Breast epithelium (tissue), 4 donors: ENCODE measurements at regions not wholly inside any gene's neighbourhood (a gene's known extent, or its start where the extent isn't known, plus 50 kb on each side); places are given as distances from the start of the nearest gene placed in this dataset.

Experiments
- DNase-seq, 2 donors: peaks; one replicate each; pipeline ENCODE4 v3.0.0-alpha.2; 2019; ENCODE audit warnings: low spot score in 2 of 2
- H3K27ac ChIP-seq, 2 donors: fragments of 200-600 bp; sonication (generic) in 1 of 2; one replicate each; pipeline ENCODE4 v1.5.1; 2016 to 2019; ENCODE audit warnings: mild to moderate bottlenecking in 1 of 2
- H3K27me3 ChIP-seq, 2 donors: fragments of 200-600 bp; sonication (generic) in 1 of 2; one replicate each; pipeline versions ENCODE4 v1.5.1 to v1.6.0; 2017 to 2019; ENCODE audit warnings: control low read depth in 1 of 2, mild to moderate bottlenecking in 1 of 2
- H3K36me3 ChIP-seq: fragments of 200-600 bp; one replicate; pipeline ENCODE4 v1.5.1; 2019
- H3K4me1 ChIP-seq, 2 donors: fragments of 200-600 bp; sonication (generic); one replicate each; pipeline ENCODE4 v1.5.1; 2016 to 2019; ENCODE audit warnings: control low read depth in 1 of 2
- H3K4me3 ChIP-seq, 3 donors: fragments of 200-600 bp; sonication (generic); 1 replicate in 2 of 3; 2 replicates in 1 of 3; pipeline ENCODE4 v1.5.1; 2016 to 2019; ENCODE audit warnings: mild to moderate bottlenecking in 3 of 3, moderate library complexity in 2 of 3
- H3K9me3 ChIP-seq, 2 donors: fragments of 200-600 bp; sonication (generic) in 1 of 2; one replicate each; pipeline ENCODE4 v1.5.1; 2016 to 2019; ENCODE audit warnings: control low read depth in 1 of 2
- CTCF ChIP-seq, 3 donors: fragments of 450-650 bp; IDR thresholded peaks; one replicate each; pipeline ENCODE4 v1.5.1; 2016 to 2017; ENCODE audit warnings: antibody characterized with exemption in 3 of 3, mild to moderate bottlenecking in 3 of 3, moderate library complexity in 3 of 3
- POLR2A ChIP-seq: fragments of 450-650 bp; IDR thresholded peaks from one replicate; pipeline ENCODE4 v1.6.1; 2016; ENCODE audit warnings: antibody characterized with exemption, mild to moderate bottlenecking, moderate library complexity
- POLR2AphosphoS5 ChIP-seq, 3 donors: sonication (generic); formaldehyde crosslinking; IDR thresholded peaks; one replicate each; pipeline ENCODE4 v1.6.1; 2017; ENCODE audit warnings: antibody characterized with exemption in 3 of 3
- intact Hi-C: fragments of 100-400 bp; cut with DNase I; formaldehyde crosslinking; loops from one replicate; pipeline ENCODE4 v1.15.1; 2023; ENCODE audit warnings: low total_unique reads

- intact Hi-C loops = no loop called here
- H3K9me3 ChIP-seq = no peaks in the 10 kb centered on the region
- no peaks in the 10 kb centered on the region for H3K36me3 ChIP-seq
- no peak for DNase-seq
- H3K4me1 ChIP-seq = no peaks in the 10 kb centered on the region
- H3K27me3 ChIP-seq = no peaks in the 10 kb centered on the region
- TF ChIP-seq POLR2AphosphoS5 (IDR thresholded peaks at IDR 0.05) (no peak), CTCF (IDR thresholded peaks at IDR 0.05) (no peak), POLR2A (no peak)
- no peak overlapping the region for H3K4me3 ChIP-seq
- H3K27ac ChIP-seq = no peak overlapping the region
Observed at GRCh38 chr6:140663772-140664171, 1289.3 kb upstream of the CITED2 start.

- no peak for TF ChIP-seq CTCF (IDR thresholded peaks at IDR 0.05)
- TF ChIP-seq POLR2A = no peak
- no peak for TF ChIP-seq POLR2AphosphoS5 (IDR thresholded peaks at IDR 0.05)
- no peaks in the 10 kb centered on the region for H3K27me3 ChIP-seq
- H3K9me3 ChIP-seq = no peaks in the 10 kb centered on the region
- no peak overlapping the region for H3K4me3 ChIP-seq
- DNase-seq = no peak
- intact Hi-C loops = no loop called here
- no peaks in the 10 kb centered on the region for H3K4me1 ChIP-seq
- H3K27ac ChIP-seq = no peak overlapping the region
- no peaks in the 10 kb centered on the region for H3K36me3 ChIP-seq
Observed at GRCh38 chr6:140663094-140663493, 1288.6 kb upstream of the CITED2 start.

- TF ChIP-seq CTCF (IDR thresholded peaks at IDR 0.05) (no peak), POLR2A (no peak), POLR2AphosphoS5 (IDR thresholded peaks at IDR 0.05) (no peak)
- intact Hi-C loops = no loop called here
Observed at GRCh38 chr6:140661691-140662090, 1287.2 kb upstream of the CITED2 start.

GRCh38 chr6:140660295-140660694 is 1285.8 kb upstream of the CITED2 start:
- H3K36me3 ChIP-seq = no peaks in the 10 kb centered on the region
- no peak for DNase-seq
- H3K27me3 ChIP-seq = no peaks in the 10 kb centered on the region
- H3K9me3 ChIP-seq = no peaks in the 10 kb centered on the region
- no peaks in the 10 kb centered on the region for H3K4me1 ChIP-seq
- TF ChIP-seq CTCF (IDR thresholded peaks at IDR 0.05) = no peak
- TF ChIP-seq POLR2A = no peak
- TF ChIP-seq POLR2AphosphoS5 (IDR thresholded peaks at IDR 0.05) = no peak
- intact Hi-C loops = no loop called here
- no peak overlapping the region for H3K4me3 ChIP-seq
- H3K27ac ChIP-seq = no peak overlapping the region

More at GRCh38 chr6:140661691-140662090, 1287.2 kb upstream of the CITED2 start:
- Histone ChIP-seq H3K36me3 (no peaks in the 10 kb centered on the region), H3K27ac (no peak overlapping the region), H3K4me1 (no peaks in the 10 kb centered on the region), H3K4me3 (no peak overlapping the region), H3K27me3 (no peaks in the 10 kb centered on the region), H3K9me3 (no peaks in the 10 kb centered on the region)
- DNase-seq = no peak

GRCh38 chr6:140653972-140654371 is 1279.5 kb upstream of the CITED2 start:
- no peak overlapping the region for H3K4me3 ChIP-seq
- no peaks in the 10 kb centered on the region for H3K27me3 ChIP-seq
- TF ChIP-seq CTCF (IDR thresholded peaks at IDR 0.05) = no peak
- TF ChIP-seq POLR2AphosphoS5 (IDR thresholded peaks at IDR 0.05) = no peak
- no peak for TF ChIP-seq POLR2A
- no peaks in the 10 kb centered on the region for H3K9me3 ChIP-seq
- no peak overlapping the region for H3K27ac ChIP-seq
- H3K36me3 ChIP-seq = no peaks in the 10 kb centered on the region
- H3K4me1 ChIP-seq = no peaks in the 10 kb centered on the region
- no peak for DNase-seq
- intact Hi-C loops = no loop called here
